ENCODE measurements at regions not wholly inside any gene's neighbourhood (a gene's known extent, or its start where the extent isn't known, plus 50 kb on each side); places are given as distances from the start of the nearest gene placed in this dataset.
"Not testable (repeated sequence)": the region's sequence is repeated elsewhere in the genome, so short reads cannot be mapped to it uniquely, and the experiment has no call there.

DNA sequence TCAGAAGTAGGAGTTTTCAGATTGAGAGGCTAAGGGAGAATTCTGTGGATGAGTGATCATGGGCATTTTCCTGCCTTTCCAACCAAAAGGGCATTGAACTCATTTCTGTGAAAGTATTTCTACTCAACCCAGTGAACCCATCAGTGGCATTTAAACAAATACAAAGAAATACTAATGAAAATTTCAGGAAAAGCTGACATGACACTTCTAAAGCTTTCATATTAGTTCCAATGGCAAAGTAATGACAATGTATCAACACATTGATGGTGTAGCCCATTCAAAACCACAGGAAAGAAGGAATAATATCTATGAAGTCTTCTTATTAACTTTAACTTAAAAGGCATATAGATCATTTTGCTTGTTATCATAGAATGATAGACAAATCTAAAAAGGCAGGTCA is 183.5 kb upstream of the ANXA10 start:
- Histone ChIP-seq H3K79me2 (ENCODE audit: insufficient read depth, low read length) (no peaks in the 10 kb centered on the region), H3K27me3 (ENCODE audit: insufficient read depth, low read length) (no peaks in the 10 kb centered on the region), H3K9me2 (ENCODE audit: insufficient read depth) (no peaks in the 10 kb centered on the region; the same call in 1 of the 2 replicates), H3K4me1 (ENCODE audit: control insufficient read depth in 1 of 2, insufficient read depth in 2 of 2, low read length in 2 of 2) (no peaks in the 10 kb centered on the region; a peak in 1 of 4 replicates), H4K20me1 (ENCODE audit: insufficient read depth) (no peaks in the 10 kb centered on the region), H3K4me3 (replicated peaks in 1 of 2; ENCODE audit: low read depth in 1 of 2, low read length in 2 of 2) (no peak overlapping the region), H3K4me2 (ENCODE audit: low read length) (no peak overlapping the region), H3K36me3 (ENCODE audit: control insufficient read depth in 1 of 2, insufficient read depth in 2 of 2, low read length in 2 of 2) (no peaks in the 10 kb centered on the region), H3K9ac (ENCODE audit: low read length) (no peak overlapping the region), H3K27ac (ENCODE audit: low read depth, low read length) (no peak overlapping the region), H2AFZ (ENCODE audit: low read depth, low read length, poor library complexity, severe bottlenecking) (no peak overlapping the region), H3K9me3 (ENCODE audit: control insufficient read depth in 1 of 2, insufficient read depth in 1 of 2, low read depth in 1 of 2, low read length in 2 of 2) (no peaks in the 10 kb centered on the region)
- no TSS peak for BruUV-seq (replicated peaks)
- CTCF ChIA-PET = no interaction called here
- DNase-seq (ENCODE audit: low read depth, low spot score) (no peak), ATAC-seq (no peak)
- TF ChIP-seq ZFX (IDR thresholded peaks at IDR 0.05) (no peak), CBX3 (IDR thresholded peaks at IDR 0.05; ENCODE audit: low read depth) (no peak), JUND (IDR thresholded peaks at IDR 0.05) (no peak), ZNF274 (IDR thresholded peaks at IDR 0.05; ENCODE audit: low read depth, low read length) (no peak), YY1 (IDR thresholded peaks at IDR 0.05; ENCODE audit: extremely low read depth, insufficient replicate concordance, low read depth, low read length) (no peak), ELF1 (IDR thresholded peaks at IDR 0.05; ENCODE audit: borderline replicate concordance, low read depth) (no peak), SRF (IDR thresholded peaks at IDR 0.05; ENCODE audit: low read depth) (no peak), RAD21 (IDR thresholded peaks at IDR 0.05; ENCODE audit: low read depth) (no peak), MAX (IDR thresholded peaks at IDR 0.05) (no peak), FOSL1 (IDR thresholded peaks at IDR 0.05; ENCODE audit: low read depth) (no peak), CEBPB (IDR thresholded peaks at IDR 0.05; ENCODE audit: low read depth) (no peak), CTCF (IDR thresholded peaks at IDR 0.05 in 2 of 3, conservative IDR thresholded peaks at IDR 0.05 in 1 of 3; ENCODE audit: borderline replicate concordance in 1 of 3, insufficient read depth in 1 of 3, low read depth in 2 of 3, low read length in 2 of 3) (no peak), SP1 (IDR thresholded peaks at IDR 0.05; ENCODE audit: low read depth) (no peak), TCF7L2 (IDR thresholded peaks at IDR 0.05; ENCODE audit: borderline replicate concordance, extremely low read depth, insufficient read depth, insufficient read length) (no peak), SIN3A (IDR thresholded peaks at IDR 0.05; ENCODE audit: low read depth) (no peak)
- intact Hi-C loops (cut with micrococcal nuclease) = no loop called here
- POLR2A ChIA-PET = no interaction called here
- RAD21 ChIA-PET (ENCODE audit: low non-redundant PET in 1 of 2, low total read pairs in 2 of 2, uncharacterized antibody in 2 of 2, unreplicated experiment in 2 of 2) = no interaction called here

- H3K79me2 ChIP-seq (ENCODE audit: insufficient read depth, low read length); H3K4me1 ChIP-seq (ENCODE audit: control insufficient read depth in 1 of 2, insufficient read depth in 2 of 2, low read length in 2 of 2); H3K4me3 ChIP-seq (replicated peaks in 1 of 2; ENCODE audit: low read depth in 1 of 2, low read length in 2 of 2); H3K36me3 ChIP-seq (ENCODE audit: control insufficient read depth in 1 of 2, insufficient read depth in 2 of 2, low read length in 2 of 2); intact Hi-C loops (cut with micrococcal nuclease); H2AFZ ChIP-seq (ENCODE audit: low read depth, low read length, poor library complexity, severe bottlenecking); ATAC-seq; BruUV-seq (replicated peaks); H3K27me3 ChIP-seq (ENCODE audit: insufficient read depth, low read length); H3K9me2 ChIP-seq (ENCODE audit: insufficient read depth); DNase-seq (ENCODE audit: low read depth, low spot score); H3K9me3 ChIP-seq (ENCODE audit: control insufficient read depth in 1 of 2, insufficient read depth in 1 of 2, low read depth in 1 of 2, low read length in 2 of 2); RAD21 ChIA-PET (ENCODE audit: low non-redundant PET in 1 of 2, low total read pairs in 2 of 2, uncharacterized antibody in 2 of 2, unreplicated experiment in 2 of 2); H4K20me1 ChIP-seq (ENCODE audit: insufficient read depth); CTCF ChIA-PET; H3K9ac ChIP-seq (ENCODE audit: low read length); H3K4me2 ChIP-seq (ENCODE audit: low read length); POLR2A ChIA-PET; H3K27ac ChIP-seq (ENCODE audit: low read depth, low read length): not testable (repeated sequence)
Measured at GRCh38 chr4:167912535-167912934, 179.8 kb upstream of the ANXA10 start.

Measured in HCT116 (cell line).